ENCODE measurements at regions not wholly inside any gene's neighbourhood (a gene's known extent, or its start where the extent isn't known, plus 50 kb on each side); places are given as distances from the start of the nearest gene placed in this dataset.

GRCh38 chr16:27678955-27679354 lies 129.0 kb downstream of the KATNIP start:
- TF ChIP-seq CTCF (IDR thresholded peaks at IDR 0.05) (no peak), POLR2A (IDR thresholded peaks at IDR 0.05) (no peak), EP300 (IDR thresholded peaks at IDR 0.05) (no peak)
